ENCODE measurements at regions not wholly inside any gene's neighbourhood (a gene's known extent, or its start where the extent isn't known, plus 50 kb on each side); places are given as distances from the start of the nearest gene placed in this dataset.
"Not testable (repeated sequence)": the region's sequence is repeated elsewhere in the genome, so short reads cannot be mapped to it uniquely, and the experiment has no call there.

DNA sequence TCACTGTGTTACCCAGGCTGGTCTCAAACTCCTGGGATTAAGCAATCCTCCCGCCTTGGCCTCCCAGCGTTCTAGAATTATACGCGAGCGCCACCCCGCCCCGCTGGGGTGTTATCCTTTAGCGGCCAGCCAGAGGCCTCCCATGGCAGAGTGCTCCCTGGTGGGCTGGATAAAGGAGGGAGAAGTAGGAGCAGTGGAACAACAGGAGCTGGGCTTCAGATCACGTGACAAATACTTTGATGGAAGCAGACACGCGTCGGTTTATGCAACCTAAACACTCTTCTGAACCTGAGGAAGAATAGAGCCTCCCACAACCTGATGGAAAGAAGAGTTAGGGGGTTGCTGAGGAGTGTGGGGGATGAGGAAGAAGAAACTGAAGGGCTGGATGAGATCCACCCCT, 2114.0 kb downstream of the TP53TG3F start:
- peaks cover 31% of the 10 kb centered on the region for H3K9me3 ChIP-seq (ENCODE audit: control insufficient read depth, low read length)
- WGBS, 2 experiments: 85 to 86% methylated on average over 12 of the region's 12 CpGs

DNA sequence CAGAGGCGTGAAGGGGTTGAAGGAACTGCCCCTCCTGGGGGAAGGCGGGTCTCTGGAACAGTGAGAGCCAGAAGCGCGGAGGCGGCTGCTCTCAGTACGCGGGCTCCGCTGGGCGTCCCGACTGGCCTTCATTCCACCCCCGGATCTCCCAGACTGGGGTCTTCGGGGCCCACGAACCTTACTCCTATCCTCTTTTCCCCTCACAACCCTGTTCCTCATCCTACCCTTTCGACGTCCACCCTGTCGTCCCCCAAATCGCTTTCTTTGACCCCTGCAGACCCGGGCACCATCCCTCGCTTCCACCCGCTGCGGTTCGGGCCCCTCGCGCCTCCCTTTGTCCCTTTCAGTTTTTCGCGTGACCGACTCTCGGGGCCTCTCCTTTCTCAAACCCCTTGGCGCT, 2114.6 kb downstream of the TP53TG3F start:
- Histone ChIP-seq H3K27me3 (ENCODE audit: control insufficient read depth, insufficient read depth, low read length, poor library complexity, severe bottlenecking) (no peaks in the 10 kb centered on the region), H3K36me3 (ENCODE audit: control insufficient read depth, insufficient read depth, low read length) (no peaks in the 10 kb centered on the region), H3K9me3 (ENCODE audit: control insufficient read depth, low read length) (peaks cover 31% of the 10 kb centered on the region), H3K27ac (ENCODE audit: insufficient read depth, low read depth, low read length, poor library complexity, severe bottlenecking) (no peak overlapping the region), H3K4me3 (ENCODE audit: insufficient read depth, low read depth, low read length) (no peak overlapping the region), H3K4me1 (ENCODE audit: control insufficient read depth, insufficient read depth, low read length) (no peaks in the 10 kb centered on the region)
- 84 to 86% methylated on average over 29 of the region's 29 CpGs for WGBS, 2 experiments

More for the DNA sequence above, 2114.0 kb downstream of the TP53TG3F start:
- Histone ChIP-seq H3K27ac (ENCODE audit: insufficient read depth, low read depth, low read length, poor library complexity, severe bottlenecking) (no peak overlapping the region), H3K36me3 (ENCODE audit: control insufficient read depth, insufficient read depth, low read length) (no peaks in the 10 kb centered on the region), H3K4me3 (ENCODE audit: insufficient read depth, low read depth, low read length) (no peak overlapping the region), H3K4me1 (ENCODE audit: control insufficient read depth, insufficient read depth, low read length) (no peaks in the 10 kb centered on the region), H3K27me3 (ENCODE audit: control insufficient read depth, insufficient read depth, low read length, poor library complexity, severe bottlenecking) (no peaks in the 10 kb centered on the region)

DNA sequence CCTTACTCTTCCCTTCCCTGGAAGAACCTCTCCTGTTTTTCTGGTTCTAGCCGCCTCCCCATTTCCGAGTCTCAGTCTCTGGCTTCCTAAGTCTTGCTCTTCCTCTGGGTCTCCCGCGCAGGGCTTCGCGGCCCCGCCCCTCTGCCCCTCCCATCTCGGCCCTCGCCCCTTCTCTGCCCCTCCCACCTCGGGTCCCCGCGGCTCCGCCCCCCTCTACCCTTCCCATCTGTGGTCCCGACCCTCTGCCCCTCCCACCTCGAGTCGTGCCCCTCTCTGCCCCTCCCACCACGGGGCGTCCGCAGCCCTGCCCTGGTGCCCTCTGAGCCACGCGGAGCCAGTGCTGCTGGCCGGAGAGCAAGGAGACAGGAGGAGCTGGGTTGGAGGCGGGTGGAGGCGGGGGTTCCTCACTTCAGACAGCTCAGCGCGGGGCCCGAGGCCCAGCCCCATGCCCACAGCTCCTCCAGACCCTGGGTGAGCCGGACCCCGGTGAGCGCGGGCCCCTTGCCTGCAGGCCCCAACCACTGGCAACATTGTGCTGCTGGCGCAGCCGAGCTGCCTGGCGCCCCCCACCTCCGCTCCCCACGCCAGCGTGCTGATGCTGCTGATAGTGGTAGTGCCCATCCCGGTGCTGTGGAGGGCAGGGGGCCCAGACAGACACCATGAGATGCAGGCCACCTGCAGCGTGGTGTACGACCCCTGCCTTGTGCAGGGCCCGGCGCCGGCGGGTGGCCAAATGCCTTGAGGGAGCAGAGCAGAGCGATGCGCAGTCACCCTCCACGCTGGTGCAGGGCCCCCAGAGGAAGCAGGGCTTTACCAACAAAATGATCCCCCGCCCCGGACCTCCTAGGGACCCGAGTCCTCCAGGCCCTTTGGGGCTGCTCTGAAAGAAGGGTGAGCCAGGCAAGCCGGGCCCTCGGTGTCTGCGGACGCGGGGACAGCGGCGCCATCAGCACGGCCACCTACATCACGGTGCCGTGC, 2115.3 kb downstream of the TP53TG3F start:
- peaks cover 31% of the 10 kb centered on the region for H3K9me3 ChIP-seq (ENCODE audit: control insufficient read depth, low read length)
- H3K27me3 ChIP-seq (ENCODE audit: control insufficient read depth, insufficient read depth, low read length, poor library complexity, severe bottlenecking): no peaks in the 10 kb centered on the region
- no peak overlapping the region for H3K4me3 ChIP-seq (ENCODE audit: insufficient read depth, low read depth, low read length)
- H3K27ac ChIP-seq (ENCODE audit: insufficient read depth, low read depth, low read length, poor library complexity, severe bottlenecking): no peak overlapping the region
- H3K36me3 ChIP-seq (ENCODE audit: control insufficient read depth, insufficient read depth, low read length): no peaks in the 10 kb centered on the region
- WGBS, 2 experiments: 85 to 87% methylated on average over 60 of the region's 60 CpGs
- no peaks in the 10 kb centered on the region for H3K4me1 ChIP-seq (ENCODE audit: control insufficient read depth, insufficient read depth, low read length)

DNA sequence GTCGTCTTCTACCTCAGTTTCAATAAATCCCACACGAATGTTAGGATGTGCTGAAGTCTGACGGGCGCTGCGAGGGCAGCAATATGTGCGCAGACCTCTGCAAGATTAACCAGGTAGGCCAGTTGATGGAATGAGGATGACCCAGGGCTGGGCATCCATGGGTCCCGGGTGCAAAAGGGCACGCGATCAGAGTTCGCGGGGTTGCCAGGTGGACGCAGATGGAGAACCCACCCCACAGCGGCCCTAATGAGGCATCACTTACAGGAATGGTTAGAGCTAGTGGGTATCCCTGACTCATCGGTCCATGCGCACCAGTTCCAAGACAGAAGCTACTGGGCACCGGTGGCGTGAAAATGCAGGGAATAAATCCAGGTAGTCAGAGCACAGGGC, 2116.0 kb downstream of the TP53TG3F start:
- Histone ChIP-seq H3K27ac (ENCODE audit: insufficient read depth, low read depth, low read length, poor library complexity, severe bottlenecking) (no peak overlapping the region), H3K9me3 (ENCODE audit: control insufficient read depth, low read length) (peaks cover 35% of the 10 kb centered on the region), H3K4me3 (ENCODE audit: insufficient read depth, low read depth, low read length) (no peak overlapping the region), H3K36me3 (ENCODE audit: control insufficient read depth, insufficient read depth, low read length) (no peaks in the 10 kb centered on the region), H3K27me3 (ENCODE audit: control insufficient read depth, insufficient read depth, low read length, poor library complexity, severe bottlenecking) (no peaks in the 10 kb centered on the region), H3K4me1 (ENCODE audit: control insufficient read depth, insufficient read depth, low read length) (no peaks in the 10 kb centered on the region)
- WGBS, 2 experiments: 88 to 93% methylated on average over 17 of the region's 17 CpGs

DNA sequence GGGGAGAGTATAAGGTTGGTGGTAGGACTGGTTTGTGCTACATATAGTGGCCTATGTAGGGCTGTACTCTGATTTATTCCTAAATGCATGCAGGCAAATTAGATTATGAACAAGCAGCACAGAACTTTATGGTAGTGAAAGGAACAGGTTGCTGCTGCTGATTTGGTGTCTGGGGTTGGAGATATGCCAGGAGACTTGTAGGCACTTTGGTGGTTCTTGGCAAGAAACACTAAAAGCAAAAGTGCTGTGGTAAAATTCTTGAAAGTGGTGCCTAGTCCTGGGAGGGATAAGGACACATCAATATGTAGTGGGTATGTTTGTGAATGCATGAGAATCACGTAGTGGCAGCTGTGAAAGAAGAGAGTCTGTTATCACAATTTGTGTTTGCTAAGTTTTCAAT, 2126.0 kb downstream of the TP53TG3F start:
- H3K4me1 ChIP-seq (ENCODE audit: control insufficient read depth, insufficient read depth, low read length): no peaks in the 10 kb centered on the region
- H3K27me3 ChIP-seq (ENCODE audit: control insufficient read depth, insufficient read depth, low read length, poor library complexity, severe bottlenecking): no peaks in the 10 kb centered on the region
- H3K36me3 ChIP-seq (ENCODE audit: control insufficient read depth, insufficient read depth, low read length): no peaks in the 10 kb centered on the region
- WGBS, 2 experiments: 29 to 38% methylated on average over 1 of the region's 1 CpG
- no peak overlapping the region for H3K4me3 ChIP-seq (ENCODE audit: insufficient read depth, low read depth, low read length)
- H3K9me3 ChIP-seq (ENCODE audit: control insufficient read depth, low read length): peaks cover 26% of the 10 kb centered on the region
- no peak overlapping the region for H3K27ac ChIP-seq (ENCODE audit: insufficient read depth, low read depth, low read length, poor library complexity, severe bottlenecking)

DNA sequence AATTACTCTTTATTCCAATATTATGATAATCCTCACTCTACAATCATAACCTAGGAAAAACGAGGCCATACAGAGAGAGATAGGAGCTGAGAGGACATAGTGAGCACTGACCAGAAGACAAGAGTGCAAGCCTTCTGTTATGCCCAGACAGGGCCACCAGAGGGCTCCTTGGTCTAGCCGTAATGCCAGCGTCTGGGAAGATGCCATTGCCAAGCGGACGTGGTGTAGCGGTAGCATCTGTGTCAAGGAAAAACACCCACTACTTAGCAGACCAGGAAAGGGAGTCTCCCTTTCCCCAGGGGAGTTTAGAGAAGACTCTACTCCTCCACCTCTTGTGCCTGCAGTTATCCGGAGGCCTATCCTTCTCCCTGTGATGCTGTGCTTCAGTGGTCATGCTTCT, 2131.5 kb downstream of the TP53TG3F start:
- H3K27me3 ChIP-seq (ENCODE audit: control insufficient read depth, insufficient read depth, low read length, poor library complexity, severe bottlenecking); H3K36me3 ChIP-seq (ENCODE audit: control insufficient read depth, insufficient read depth, low read length); H3K4me3 ChIP-seq (ENCODE audit: insufficient read depth, low read depth, low read length); H3K4me1 ChIP-seq (ENCODE audit: control insufficient read depth, insufficient read depth, low read length); H3K27ac ChIP-seq (ENCODE audit: insufficient read depth, low read depth, low read length, poor library complexity, severe bottlenecking): not testable (repeated sequence)
- peaks cover 18% of the 10 kb centered on the region for H3K9me3 ChIP-seq (ENCODE audit: control insufficient read depth, low read length)
- 71 to 76% methylated on average over 7 of the region's 7 CpGs for WGBS, 2 experiments

DNA sequence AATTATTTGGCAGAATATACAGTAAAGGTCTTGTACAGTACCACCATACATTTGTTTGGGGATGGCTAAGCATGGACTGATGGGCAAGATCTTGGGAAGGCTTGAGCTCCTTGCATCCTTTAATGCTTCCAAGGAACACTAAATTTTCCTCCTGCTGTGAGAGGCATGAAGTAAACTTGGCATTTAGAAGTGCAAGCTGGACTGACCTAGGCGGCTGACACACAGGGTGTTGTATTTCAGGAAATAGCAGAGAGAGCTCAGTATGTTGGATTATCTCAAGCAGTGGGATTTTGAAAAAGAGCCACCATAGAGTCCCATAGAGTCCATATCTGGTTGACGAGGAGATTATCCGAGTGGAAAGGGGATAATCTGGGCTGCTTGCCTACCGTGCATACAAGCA, 2137.1 kb downstream of the TP53TG3F start:
- Histone ChIP-seq H3K4me3 (ENCODE audit: insufficient read depth, low read depth, low read length) (no peak overlapping the region), H3K27ac (ENCODE audit: insufficient read depth, low read depth, low read length, poor library complexity, severe bottlenecking) (no peak overlapping the region), H3K9me3 (ENCODE audit: control insufficient read depth, low read length) (peaks cover 22% of the 10 kb centered on the region), H3K36me3 (ENCODE audit: control insufficient read depth, insufficient read depth, low read length) (no peaks in the 10 kb centered on the region), H3K27me3 (ENCODE audit: control insufficient read depth, insufficient read depth, low read length, poor library complexity, severe bottlenecking) (no peaks in the 10 kb centered on the region), H3K4me1 (ENCODE audit: control insufficient read depth, insufficient read depth, low read length) (no peaks in the 10 kb centered on the region)
- 84 to 87% methylated on average over 4 of the region's 4 CpGs for WGBS, 2 experiments

DNA sequence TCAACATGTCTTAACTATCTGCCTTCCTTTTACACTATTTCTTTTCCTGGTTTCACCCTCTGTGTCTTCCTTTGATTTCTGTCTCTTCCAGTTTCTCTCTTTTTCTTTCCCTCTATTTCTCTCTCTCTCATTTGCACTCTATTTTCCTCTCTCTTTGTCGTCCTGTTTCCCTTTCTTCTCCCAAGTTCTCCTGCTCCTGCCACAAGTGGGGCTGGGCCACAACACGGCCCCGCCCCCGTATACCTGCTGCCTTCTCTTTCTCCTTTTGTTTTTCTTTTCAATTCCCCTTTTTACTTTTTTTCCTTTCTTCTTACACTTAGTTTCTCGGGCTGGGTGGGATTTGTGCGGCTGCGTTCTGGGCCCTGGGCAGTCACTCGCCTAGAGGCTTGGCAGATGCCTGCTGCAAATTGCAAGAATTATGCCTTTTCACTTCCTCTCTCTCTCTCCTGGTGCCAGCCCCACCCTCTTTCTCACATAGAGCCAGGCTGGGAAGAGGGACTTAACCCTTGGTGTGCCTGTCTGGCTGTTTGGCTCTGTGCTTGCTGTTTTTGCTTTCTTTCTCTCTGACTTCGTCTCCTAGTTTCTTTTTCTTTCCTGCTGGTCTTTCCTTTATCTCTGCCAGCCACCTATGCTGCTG, 2139.4 kb downstream of the TP53TG3F start:
- peaks cover 24% of the 10 kb centered on the region for H3K9me3 ChIP-seq (ENCODE audit: control insufficient read depth, low read length)
- no peaks in the 10 kb centered on the region for H3K27me3 ChIP-seq (ENCODE audit: control insufficient read depth, insufficient read depth, low read length, poor library complexity, severe bottlenecking)
- 74 to 79% methylated on average over 9 of the region's 9 CpGs for WGBS, 2 experiments
- no peaks in the 10 kb centered on the region for H3K4me1 ChIP-seq (ENCODE audit: control insufficient read depth, insufficient read depth, low read length)
- H3K36me3 ChIP-seq (ENCODE audit: control insufficient read depth, insufficient read depth, low read length): no peaks in the 10 kb centered on the region
- no peak overlapping the region for H3K27ac ChIP-seq (ENCODE audit: insufficient read depth, low read depth, low read length, poor library complexity, severe bottlenecking)
- H3K4me3 ChIP-seq (ENCODE audit: insufficient read depth, low read depth, low read length): no peak overlapping the region

DNA sequence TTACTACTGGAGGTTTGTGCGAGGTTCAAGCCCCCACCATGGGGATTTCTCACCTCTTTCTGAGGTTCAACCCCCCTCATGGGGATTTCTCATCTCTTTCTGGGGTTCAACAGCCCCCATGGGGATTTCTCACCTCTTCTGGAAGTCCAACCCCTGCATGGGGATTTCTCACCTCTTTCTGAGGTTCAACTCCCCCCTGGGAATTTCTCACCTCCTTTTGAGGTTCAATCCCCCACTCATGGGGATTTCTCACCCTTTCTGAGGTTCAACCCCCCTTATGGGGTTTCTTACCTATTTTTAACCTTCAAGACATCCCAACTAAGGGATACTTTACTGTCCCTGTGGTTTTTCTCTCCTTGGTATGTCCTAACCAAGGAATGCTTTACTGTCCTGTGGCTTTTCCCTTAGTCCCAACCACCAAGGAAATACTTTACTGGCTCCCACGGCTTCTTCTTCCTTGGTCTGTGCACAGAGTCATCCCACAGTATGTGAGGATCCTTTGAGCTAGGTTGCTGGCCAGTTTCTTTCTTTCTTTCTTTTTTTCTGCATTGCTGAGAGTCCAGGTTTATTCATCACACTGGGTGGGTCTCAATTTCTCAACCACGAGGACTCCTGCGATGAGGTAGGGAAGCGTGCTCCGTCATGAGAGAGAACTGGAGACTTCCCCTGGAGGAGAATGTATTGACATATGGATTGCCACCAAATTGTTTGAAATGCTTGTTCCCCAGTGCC, 2140.2 kb downstream of the TP53TG3F start:
- Histone ChIP-seq H3K27ac (ENCODE audit: insufficient read depth, low read depth, low read length, poor library complexity, severe bottlenecking) (no peak overlapping the region), H3K36me3 (ENCODE audit: control insufficient read depth, insufficient read depth, low read length) (no peaks in the 10 kb centered on the region), H3K4me3 (ENCODE audit: insufficient read depth, low read depth, low read length) (no peak overlapping the region), H3K9me3 (ENCODE audit: control insufficient read depth, low read length) (peaks cover 24% of the 10 kb centered on the region), H3K27me3 (ENCODE audit: control insufficient read depth, insufficient read depth, low read length, poor library complexity, severe bottlenecking) (no peaks in the 10 kb centered on the region), H3K4me1 (ENCODE audit: control insufficient read depth, insufficient read depth, low read length) (no peaks in the 10 kb centered on the region)
- 72 to 74% methylated on average over 6 of the region's 6 CpGs for WGBS, 2 experiments

DNA sequence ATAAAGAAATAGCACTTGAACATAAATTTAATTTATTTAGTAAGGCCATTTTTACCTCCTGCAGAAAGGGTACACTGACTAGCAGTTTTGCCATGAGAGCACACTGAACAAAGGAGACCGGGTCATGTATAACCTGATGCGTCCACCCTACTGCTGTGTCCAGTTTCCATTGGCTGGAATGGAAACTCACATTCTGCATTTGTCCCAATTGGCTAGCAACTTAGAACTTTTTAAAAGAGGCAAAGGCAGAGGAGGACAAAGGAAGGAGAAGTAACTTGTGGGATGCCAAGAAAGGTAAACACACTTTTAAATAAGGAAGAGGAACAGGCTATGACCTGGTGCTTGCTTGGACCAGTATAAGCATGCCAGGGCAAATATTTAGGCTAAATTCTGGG, 2140.7 kb downstream of the TP53TG3F start:
- H3K27me3 ChIP-seq (ENCODE audit: control insufficient read depth, insufficient read depth, low read length, poor library complexity, severe bottlenecking); H3K27ac ChIP-seq (ENCODE audit: insufficient read depth, low read depth, low read length, poor library complexity, severe bottlenecking); H3K36me3 ChIP-seq (ENCODE audit: control insufficient read depth, insufficient read depth, low read length); H3K4me3 ChIP-seq (ENCODE audit: insufficient read depth, low read depth, low read length); H3K4me1 ChIP-seq (ENCODE audit: control insufficient read depth, insufficient read depth, low read length): not testable (repeated sequence)
- WGBS, 2 experiments: 81 to 89% methylated on average over 2 of the region's 2 CpGs
- peaks cover 27% of the 10 kb centered on the region for H3K9me3 ChIP-seq (ENCODE audit: control insufficient read depth, low read length)

Data from ectodermal cell (in vitro differentiated cells).